BLaER1 treated with 17β-estradiol and CSF1 and Interleukin-3, amounts not matched to agents 10 nM and 100 nM (cell line): ENCODE measurements at regions not wholly inside any gene's neighbourhood (a gene's known extent, or its start where the extent isn't known, plus 50 kb on each side); places are given as distances from the start of the nearest gene placed in this dataset.
"Not testable (repeated sequence)": the region's sequence is repeated elsewhere in the genome, so short reads cannot be mapped to it uniquely, and the experiment has no call there.

Experiments
- H3K27ac ChIP-seq, 11 experiments: shearing (Covaris generic); formaldehyde crosslinking; 2 replicates each; pipeline ENCODE4 v1.8.1; 2022
- H3K27me3 ChIP-seq, 11 experiments: shearing (Covaris generic); formaldehyde crosslinking; 2 replicates each; pipeline ENCODE4 v1.8.1; 2022
- H3K36me3 ChIP-seq, 11 experiments: shearing (Covaris generic); formaldehyde crosslinking; 2 replicates each; pipeline ENCODE4 v1.8.1; 2022
- H3K4me1 ChIP-seq, 10 experiments: shearing (Covaris generic); formaldehyde crosslinking; 2 replicates each; pipeline ENCODE4 v1.8.1; 2022
- H3K4me2 ChIP-seq, 11 experiments: shearing (Covaris generic); formaldehyde crosslinking; 2 replicates each; pipeline ENCODE4 v1.8.1; 2022
- H3K4me3 ChIP-seq, 10 experiments: shearing (Covaris generic); formaldehyde crosslinking; 2 replicates each; pipeline ENCODE4 v1.8.1; 2022
- H3K9ac ChIP-seq, 11 experiments: shearing (Covaris generic); formaldehyde crosslinking; 2 replicates each; pipeline ENCODE4 v1.8.1; 2022
- H3K9me3 ChIP-seq, 11 experiments: shearing (Covaris generic); formaldehyde crosslinking; replicated peaks in 1 of 11; 2 replicates each; pipeline ENCODE4 v1.8.1; 2022
- H4K20me1 ChIP-seq, 11 experiments: shearing (Covaris generic); formaldehyde crosslinking; 2 replicates each; pipeline ENCODE4 v1.8.1; 2022
- Cebpa-rat ChIP-seq, 11 experiments: shearing (Covaris generic); IDR thresholded peaks; 2 replicates each; pipeline ENCODE4 v1.8.1; 2022

DNA sequence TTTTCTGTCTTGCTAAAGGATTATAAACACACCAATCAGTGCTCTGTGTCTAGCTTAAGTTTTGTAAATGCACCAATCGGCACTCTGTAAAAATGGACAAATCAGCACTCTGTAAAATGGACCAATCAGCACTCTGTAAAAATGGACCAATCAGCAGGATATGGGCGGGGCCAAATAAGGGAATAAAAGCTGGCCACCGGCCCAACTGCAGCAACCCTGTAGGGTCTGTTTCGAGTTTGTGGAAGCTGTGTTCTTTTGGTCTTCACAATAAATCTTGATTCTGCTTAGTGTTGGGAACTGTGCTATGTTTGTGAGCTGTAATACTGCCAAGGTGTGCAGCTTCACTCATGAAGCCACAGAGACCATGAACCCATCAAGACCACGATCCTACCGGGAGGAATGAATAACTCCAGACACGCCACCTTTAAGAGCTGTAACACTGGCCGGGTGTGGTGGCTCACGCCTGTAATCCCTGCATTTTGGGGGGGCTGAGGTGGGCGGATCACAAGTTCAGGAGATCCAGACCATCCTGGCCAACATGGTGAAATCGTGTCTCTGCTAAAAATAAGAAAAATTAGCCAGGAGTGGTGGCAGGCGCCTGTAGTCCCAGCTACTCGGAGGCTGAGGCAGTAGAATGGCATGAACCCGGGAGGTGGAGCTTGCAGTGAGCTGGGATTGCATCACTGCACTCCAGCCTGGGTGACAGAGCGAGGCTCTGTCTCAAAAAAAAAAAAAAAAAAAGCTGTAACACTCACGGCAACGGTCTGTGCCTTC lies 133.0 kb upstream of the GDF10 start:
- not testable (repeated sequence) for H4K20me1 ChIP-seq, H3K9ac ChIP-seq, H3K27me3 ChIP-seq, H3K36me3 ChIP-seq, H3K4me3 ChIP-seq
- peak in 3 of 11 experiments; percentile 22 to 33 (median 28); a peak in 1 of 22 replicates for TF ChIP-seq Cebpa-rat (IDR thresholded peaks at IDR 0.05)
- H3K9me3 ChIP-seq: peaks cover 6 to 24% (median 17%) of the 10 kb centered on the region in 11 experiments; a peak in 19 of 22 replicates
- H3K27ac ChIP-seq: peak overlapping the region in 8 of 11 experiments; percentile 69 to 84 (median 76); a peak in 13 of 22 replicates
- H3K4me1 ChIP-seq: peaks cover 13 to 38% (median 17%) of the 10 kb centered on the region in 10 experiments
- peak overlapping the region in 5 of 11 experiments; percentile 75 to 90 (median 84); a peak in 8 of 22 replicates for H3K4me2 ChIP-seq

DNA sequence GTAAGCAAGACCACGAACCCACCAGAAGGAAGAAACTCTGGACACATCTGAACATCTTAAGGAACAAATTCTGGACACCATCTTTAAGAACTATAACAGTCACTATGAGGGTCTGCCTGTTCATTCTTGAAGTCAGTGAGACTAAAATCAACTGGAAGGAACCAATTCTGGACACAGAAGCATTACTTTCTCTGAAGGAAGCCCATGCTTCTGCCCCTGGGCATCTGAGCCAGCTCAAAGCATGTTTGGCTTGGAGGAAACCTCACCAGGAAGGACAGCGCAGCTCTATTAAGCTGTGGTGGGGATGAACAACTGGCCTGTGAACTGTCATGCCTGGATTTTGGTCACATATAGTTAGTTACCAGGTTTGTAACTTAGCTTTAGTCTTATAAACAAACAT lies 132.4 kb upstream of the GDF10 start:
- H3K27me3 ChIP-seq: 0 out of 22 replicates have a peak, but pooled peaks cover 0 to 5% (median 0%) of the 10 kb centered on the region in 11 experiments
- H4K20me1 ChIP-seq: no peaks in the 10 kb centered on the region
- H3K4me1 ChIP-seq: peaks cover 13 to 38% (median 17%) of the 10 kb centered on the region in 10 experiments
- H3K9ac ChIP-seq: no peak overlapping the region
- H3K4me2 ChIP-seq: peak overlapping the region in 3 of 11 experiments; percentile 36 to 90 (median 85); a peak in 3 of 22 replicates
- TF ChIP-seq Cebpa-rat (IDR thresholded peaks at IDR 0.05): no peak
- H3K36me3 ChIP-seq: no peaks in the 10 kb centered on the region
- no peak overlapping the region for H3K4me3 ChIP-seq
- H3K9me3 ChIP-seq: peaks cover 6 to 24% (median 17%) of the 10 kb centered on the region in 11 experiments; a peak in 19 of 22 replicates
- peak overlapping the region in 2 of 11 experiments; percentile 24 to 38; a peak in 2 of 22 replicates for H3K27ac ChIP-seq

DNA sequence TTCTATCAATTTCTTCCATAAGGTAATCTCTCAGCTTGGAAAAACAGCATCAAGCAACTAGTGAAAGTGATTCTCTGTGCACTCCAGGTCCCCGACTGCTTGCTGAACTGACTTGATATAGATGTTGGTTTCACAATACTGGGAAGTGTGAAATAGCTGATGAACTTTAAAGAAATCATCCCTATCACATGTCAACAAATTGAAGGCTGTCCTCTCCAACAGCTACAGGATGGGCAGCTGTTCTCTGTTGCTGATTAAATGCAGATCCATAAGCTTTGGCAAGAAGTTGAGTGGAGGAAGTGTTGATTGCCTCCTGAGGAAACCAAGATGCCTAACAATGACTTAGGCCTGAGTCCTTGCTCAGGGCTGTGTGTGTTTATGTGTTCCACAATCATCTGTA lies 130.4 kb upstream of the GDF10 start:
- Histone ChIP-seq H3K27me3 (0 out of 22 replicates have a peak, but pooled peaks cover 0 to 3% (median 0%) of the 10 kb centered on the region in 11 experiments), H3K4me3 (no peak overlapping the region), H3K9me3 (peaks cover 6 to 24% (median 17%) of the 10 kb centered on the region in 11 experiments; a peak in 19 of 22 replicates), H3K9ac (no peak overlapping the region), H3K4me2 (0 out of 22 replicates have a peak overlapping the region, but pooled peaks of 1 of the 11 experiments have one; percentile 10), H3K27ac (no peak overlapping the region), H3K4me1 (peaks cover 13 to 33% (median 17%) of the 10 kb centered on the region in 10 experiments), H3K36me3 (no peaks in the 10 kb centered on the region), H4K20me1 (no peaks in the 10 kb centered on the region)
- TF ChIP-seq Cebpa-rat (IDR thresholded peaks at IDR 0.05): no peak

DNA sequence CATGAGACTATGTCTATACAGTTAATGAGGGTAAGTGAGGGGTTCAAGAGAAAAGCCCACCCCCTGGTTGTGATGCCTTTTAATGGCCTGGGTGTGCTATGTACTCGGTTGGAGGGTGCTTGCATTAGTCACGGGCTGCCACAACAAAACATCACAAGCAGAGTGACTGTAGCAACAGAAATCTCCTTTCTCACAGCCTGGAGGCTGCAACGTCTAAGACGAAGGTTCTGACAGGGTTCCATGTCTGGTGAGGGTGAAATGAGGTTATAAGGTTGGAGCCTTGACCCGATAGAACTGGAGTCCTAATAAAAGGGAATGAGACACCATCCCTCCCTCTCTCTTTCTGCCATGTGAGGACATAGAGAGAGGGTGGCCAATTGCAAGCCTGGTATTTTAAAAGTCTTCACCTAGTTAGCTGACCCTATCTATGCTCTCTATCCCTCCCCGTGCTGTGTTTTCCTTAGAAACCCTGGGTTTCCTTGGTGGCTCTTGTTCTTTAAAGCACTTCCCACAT lies 126.0 kb upstream of the GDF10 start:
- Histone ChIP-seq H3K4me1 (peaks cover 0 to 5% (median 5%) of the 10 kb centered on the region in 10 experiments; a peak in 7 of 20 replicates), H3K9me3 (peaks cover 0 to 14% (median 6%) of the 10 kb centered on the region in 11 experiments; a peak in 8 of 22 replicates), H3K27ac (no peak overlapping the region), H3K9ac (no peak overlapping the region), H3K4me3 (no peak overlapping the region), H4K20me1 (no peaks in the 10 kb centered on the region), H3K36me3 (no peaks in the 10 kb centered on the region), H3K4me2 (no peak overlapping the region), H3K27me3 (no peaks in the 10 kb centered on the region)
- no peak for TF ChIP-seq Cebpa-rat (IDR thresholded peaks at IDR 0.05)

DNA sequence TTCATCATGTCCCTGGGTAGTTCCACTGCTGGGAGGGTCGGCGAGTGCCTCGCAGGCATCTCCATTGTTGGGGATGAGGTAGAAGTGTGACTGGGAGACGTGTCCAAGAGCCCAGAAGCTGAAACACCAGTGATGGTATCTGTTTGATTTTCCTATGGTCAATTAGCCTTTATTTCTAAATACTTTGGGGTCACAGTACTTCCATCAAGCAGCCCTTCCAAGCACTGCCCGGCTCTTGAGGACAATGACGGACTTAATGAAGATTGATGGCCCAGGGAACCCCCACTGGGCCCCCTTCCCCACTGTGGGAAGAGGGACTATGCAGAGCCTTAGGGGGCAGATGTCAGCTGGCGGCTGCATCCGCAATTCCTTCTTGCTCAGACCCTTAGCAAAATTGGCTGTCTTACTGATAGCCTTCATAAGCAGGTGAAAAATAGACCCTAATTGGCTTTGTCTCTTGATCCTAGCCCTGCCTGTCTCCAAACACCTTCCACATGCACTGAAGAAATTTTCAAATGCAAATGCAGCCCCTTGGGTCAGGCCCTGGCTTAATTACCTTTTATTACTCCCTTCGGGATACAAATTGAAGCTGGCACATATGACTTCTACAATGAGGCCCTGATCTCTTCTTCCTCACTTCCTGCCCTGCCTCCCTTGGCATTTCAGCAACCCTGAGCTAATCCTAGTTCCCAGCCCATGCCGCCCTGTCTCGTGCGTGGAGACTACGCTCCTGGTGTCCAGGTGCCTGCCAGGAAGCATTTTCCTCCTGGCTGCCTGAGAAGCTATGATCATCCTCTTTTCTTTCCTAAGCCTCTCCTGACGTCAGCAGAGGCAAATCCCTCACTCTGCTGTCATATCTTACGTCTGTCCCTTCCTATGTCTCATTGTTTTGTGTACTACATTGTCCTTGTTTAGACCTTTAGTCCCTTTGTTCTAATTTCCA lies 124.5 kb upstream of the GDF10 start:
- Histone ChIP-seq H3K4me2 (peak overlapping the region in 3 of 11 experiments; percentile 3 to 25 (median 7); a peak in 2 of 22 replicates), H3K4me3 (no peak overlapping the region), H3K27me3 (no peaks in the 10 kb centered on the region), H3K27ac (no peak overlapping the region), H3K36me3 (no peaks in the 10 kb centered on the region), H3K4me1 (peaks cover 0 to 5% (median 5%) of the 10 kb centered on the region in 10 experiments; a peak in 7 of 20 replicates), H3K9me3 (peaks cover 0 to 6% (median under 1%) of the 10 kb centered on the region in 11 experiments; a peak in 5 of 22 replicates), H3K9ac (no peak overlapping the region), H4K20me1 (no peaks in the 10 kb centered on the region)
- TF ChIP-seq Cebpa-rat (IDR thresholded peaks at IDR 0.05): no peak

DNA sequence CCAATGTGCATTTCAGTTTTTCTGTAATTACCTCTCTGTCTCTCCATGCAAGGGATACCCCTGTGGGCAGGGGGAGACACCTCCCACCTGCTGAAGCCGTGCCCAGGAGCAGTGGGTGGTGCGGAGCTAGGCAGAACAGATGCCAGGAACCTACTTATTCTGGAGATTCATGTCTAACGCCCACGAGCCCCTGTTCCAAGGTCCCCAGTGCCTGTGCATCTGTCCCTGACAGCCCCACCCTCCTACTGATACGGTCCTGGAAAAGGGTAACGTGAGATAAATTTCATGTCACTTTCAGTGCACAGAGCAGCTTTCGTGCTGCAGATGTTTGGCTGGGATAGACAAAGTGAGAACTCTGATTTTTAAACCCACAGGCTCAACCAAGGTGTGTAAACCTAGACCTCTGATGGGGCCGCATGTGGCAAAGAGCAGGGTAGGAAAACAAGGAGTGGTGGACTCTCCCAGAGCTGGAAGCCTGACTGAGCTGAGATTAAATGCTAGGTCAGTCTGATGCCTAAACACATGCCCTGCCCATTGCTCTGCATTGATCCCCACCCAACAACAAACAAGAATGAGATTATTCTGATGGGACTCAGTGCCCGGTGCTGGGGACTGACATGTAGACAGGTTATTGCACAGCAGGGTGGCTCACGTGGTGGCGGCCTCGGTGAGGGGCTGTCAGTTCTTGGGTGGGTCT lies 123.6 kb upstream of the GDF10 start:
- Histone ChIP-seq H3K27me3 (no peaks in the 10 kb centered on the region), H3K36me3 (no peaks in the 10 kb centered on the region), H3K9me3 (0 out of 22 replicates have a peak, but pooled peaks cover 0 to 6% (median 0%) of the 10 kb centered on the region in 11 experiments), H3K4me3 (no peak overlapping the region), H4K20me1 (no peaks in the 10 kb centered on the region), H3K9ac (no peak overlapping the region), H3K4me2 (no peak overlapping the region), H3K4me1 (peaks cover 0 to 5% (median 5%) of the 10 kb centered on the region in 10 experiments; a peak in 7 of 20 replicates), H3K27ac (no peak overlapping the region)
- no peak for TF ChIP-seq Cebpa-rat (IDR thresholded peaks at IDR 0.05)

DNA sequence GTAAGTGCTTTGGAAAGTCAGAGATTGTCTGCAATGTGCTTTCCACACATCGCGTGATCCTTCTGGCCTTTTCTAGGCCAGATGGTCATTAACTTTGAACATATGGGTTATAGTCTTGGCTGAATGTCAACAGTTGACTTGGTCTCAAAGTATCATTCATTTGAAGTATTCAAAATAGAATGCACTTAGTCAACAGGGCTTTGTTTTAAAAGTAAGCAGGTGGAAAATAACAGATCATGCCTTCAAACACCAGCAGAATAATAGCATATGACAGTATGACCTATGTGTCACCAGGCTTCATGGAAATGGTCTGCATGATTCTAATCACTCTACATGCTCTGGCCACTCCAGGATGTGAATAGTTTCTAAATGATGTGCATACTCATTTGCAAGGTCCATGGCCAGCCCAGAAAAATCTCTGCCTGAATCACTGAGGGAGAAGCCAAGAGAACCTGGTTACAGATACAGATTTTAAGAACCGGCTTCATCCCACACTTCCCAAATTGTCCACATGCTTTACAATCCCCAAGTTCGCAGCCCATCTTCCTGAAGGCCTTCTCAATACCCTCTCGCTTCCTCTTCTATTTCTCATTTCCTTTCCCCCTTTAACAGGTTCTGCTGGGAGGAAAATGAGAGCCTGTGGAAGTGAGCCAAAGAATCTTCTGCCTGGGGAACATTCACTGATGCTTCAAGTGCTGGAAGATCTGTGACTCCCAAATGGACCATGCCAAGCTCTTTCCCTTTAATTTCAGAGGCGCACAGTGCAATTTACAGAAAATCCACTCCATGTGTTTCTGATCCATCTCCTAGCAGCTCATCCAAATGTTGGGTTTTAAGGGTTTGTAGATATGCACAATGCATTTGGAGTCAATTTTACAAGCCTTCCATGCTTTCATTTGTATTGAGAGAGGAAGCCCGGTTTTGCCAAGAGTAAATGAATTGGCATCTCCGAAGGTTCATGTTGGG lies 122.8 kb upstream of the GDF10 start:
- Histone ChIP-seq H3K27ac (no peak overlapping the region), H4K20me1 (no peaks in the 10 kb centered on the region), H3K4me3 (no peak overlapping the region), H3K9ac (no peak overlapping the region), H3K27me3 (no peaks in the 10 kb centered on the region), H3K9me3 (0 out of 22 replicates have a peak, but pooled peaks cover 0 to under 1% (median 0%) of the 10 kb centered on the region in 11 experiments), H3K36me3 (no peaks in the 10 kb centered on the region), H3K4me1 (peaks cover 0 to 5% (median 5%) of the 10 kb centered on the region in 10 experiments; a peak in 7 of 20 replicates), H3K4me2 (no peak overlapping the region)
- TF ChIP-seq Cebpa-rat (IDR thresholded peaks at IDR 0.05): no peak
